Activated CD4-positive, alpha-beta T cell treated with anti-CD3 and anti-CD28 coated beads for 24 hours (primary cell): ENCODE measurements at regions not wholly inside any gene's neighbourhood (a gene's known extent, or its start where the extent isn't known, plus 50 kb on each side); places are given as distances from the start of the nearest gene placed in this dataset.

ENCODE experiments used
- DNase-seq, 2 donors: peaks; one replicate each; pipeline ENCODE4 v3.0.0-alpha.2; 2020; ENCODE audit warnings: low read depth in 2 of 2

DNA sequence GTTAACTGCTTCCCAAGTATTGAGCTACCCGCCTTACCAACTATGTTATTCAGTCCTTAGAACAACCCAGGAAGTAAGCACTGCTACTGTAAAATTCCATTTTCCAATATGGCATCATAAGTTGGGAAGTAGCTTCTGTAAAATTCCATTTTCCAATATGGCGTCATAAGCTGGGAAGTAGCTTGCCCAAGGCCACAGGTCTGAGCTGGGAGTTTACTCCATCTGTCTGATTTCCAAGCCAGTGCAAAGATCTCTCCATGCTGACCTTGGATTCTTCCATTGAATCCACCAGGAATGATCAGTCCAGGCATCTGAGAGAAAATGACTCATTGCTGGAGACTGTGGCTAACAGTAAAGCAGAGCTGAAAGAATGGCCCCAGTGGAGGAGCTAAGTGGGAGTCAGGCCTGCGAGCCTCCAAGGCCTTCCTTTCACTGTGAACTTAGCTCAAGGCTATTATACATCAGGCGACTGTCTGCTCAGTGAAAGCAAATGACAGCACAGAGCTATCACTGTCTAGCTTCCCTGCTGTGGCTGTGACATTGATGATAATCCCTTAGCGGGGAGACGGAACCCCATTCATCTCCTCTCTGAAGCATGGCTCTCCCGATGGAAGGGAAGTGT lies 430.4 kb downstream of the HAPSTR1 start:
- no peak for DNase-seq

DNA sequence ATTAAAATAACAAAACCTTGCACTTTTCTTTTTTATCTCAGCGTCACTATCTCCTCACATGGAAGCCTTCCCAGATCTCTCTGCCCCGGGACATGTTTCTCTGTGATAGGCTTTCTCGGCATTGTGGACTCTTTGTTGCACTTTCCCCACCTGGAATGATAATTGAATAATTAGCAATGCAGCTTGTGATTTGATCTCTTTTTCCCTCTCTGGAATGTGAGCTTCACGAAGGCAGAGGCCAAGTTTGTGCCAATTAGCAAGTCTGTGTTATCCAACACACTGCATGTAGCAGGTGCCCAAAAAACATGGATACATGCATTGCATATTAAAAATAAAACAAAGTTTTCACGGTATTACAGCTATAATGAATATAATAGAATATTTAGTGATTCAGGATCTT lies 431.2 kb downstream of the HAPSTR1 start:
- DNase-seq: no peak

DNA sequence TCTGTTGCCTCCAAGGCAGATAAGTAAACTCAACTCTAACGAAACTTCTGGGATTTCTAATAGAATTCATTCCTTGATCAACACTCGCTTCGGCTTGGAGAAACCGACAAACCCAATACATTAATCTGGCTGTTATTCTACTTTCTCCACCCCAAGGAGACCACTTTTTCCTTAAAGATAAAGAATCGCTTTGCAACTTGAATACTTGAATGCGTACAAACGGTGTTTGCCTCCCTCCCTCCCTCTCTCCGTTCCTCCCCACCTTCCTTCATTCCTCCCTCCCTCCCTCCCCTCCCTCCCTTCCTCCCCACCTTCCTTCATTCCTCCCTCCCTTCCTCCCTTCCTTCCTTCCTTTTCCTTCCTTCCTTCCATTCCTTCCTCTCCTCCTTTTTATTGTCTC lies 432.6 kb downstream of the HAPSTR1 start:
- DNase-seq: no peak

DNA sequence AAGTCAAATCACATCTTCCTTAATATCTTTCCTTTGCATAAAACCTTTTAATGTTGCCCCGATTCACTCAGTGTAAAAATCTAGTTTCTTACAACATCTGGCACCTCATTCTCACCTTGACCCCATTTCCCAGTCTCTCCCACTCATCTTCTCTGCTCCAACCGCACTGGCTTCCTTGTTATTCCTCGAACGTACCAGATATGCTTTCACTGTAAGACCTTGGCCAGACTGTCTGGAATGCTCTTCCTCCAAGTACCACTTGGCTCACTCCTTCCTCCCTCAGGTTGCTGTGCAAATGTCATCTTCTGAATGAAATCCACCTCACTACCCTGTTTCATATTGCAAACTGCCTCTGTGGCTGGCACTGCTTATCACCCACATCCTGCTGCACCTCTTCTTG lies 433.6 kb downstream of the HAPSTR1 start:
- no peak for DNase-seq

DNA sequence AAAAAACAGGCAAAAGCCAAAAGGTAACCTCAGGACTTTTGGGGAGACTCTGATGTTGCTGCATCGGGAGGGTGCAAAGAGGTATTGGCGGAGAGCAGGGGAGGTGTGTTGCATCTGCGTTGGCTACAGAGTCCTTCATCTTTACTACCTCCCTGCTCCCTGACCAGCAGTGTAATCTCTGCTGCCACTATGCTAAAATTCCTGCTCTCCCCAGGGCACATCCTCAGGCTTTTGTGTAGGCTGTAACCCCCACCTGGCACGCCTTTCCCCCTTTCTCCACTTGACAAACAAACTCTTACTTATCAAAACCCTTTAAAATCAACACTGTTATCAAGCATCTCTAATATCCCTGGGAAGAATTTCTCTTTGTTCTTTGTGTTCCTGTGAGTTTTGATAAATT lies 435.3 kb downstream of the HAPSTR1 start:
- DNase-seq: no peak

DNA sequence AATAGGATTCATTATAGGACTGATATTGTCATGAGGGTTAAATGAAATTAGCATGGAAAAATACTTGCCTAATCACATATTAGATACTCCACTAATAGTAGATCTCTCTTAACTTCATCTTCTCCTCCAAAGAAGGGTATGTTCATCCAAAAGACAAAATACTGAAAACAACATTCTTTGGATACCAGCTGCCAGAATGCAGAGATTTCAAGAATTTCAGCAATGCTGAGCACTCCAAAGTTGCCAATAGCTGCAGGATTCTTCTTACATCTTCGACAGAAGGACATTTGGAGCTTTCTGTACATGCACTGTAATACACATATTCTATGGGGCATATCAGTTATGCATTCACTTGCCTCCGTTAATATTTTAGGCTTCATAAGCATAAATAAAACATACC lies 436.5 kb downstream of the HAPSTR1 start:
- no peak for DNase-seq

DNA sequence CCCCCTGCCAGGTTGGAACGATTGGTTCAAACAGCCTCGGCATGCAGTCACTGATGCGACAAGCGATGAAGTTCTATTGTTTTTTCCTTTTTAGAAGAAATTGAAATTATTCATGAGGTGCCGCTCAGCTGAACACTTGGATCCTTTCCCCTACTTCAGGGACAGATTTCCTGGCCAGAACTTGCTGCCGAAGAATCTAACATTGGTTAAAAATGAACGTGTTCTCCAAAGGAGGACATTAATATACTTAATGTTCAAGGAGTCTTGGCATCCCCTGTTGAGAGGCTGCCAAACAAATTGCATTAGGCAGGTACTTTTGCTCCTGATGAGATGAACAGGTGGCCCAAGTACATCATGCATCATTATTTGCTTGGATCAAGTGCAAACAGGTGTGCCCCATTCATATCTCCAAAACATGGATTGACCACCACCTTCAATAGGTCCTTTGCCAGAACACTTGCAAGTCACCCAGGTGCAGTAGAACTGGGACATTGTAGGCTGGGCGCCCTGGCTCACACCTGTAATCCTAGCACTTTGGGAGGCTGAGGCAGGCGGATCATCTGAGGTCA lies 437.2 kb downstream of the HAPSTR1 start:
- no peak for DNase-seq

DNA sequence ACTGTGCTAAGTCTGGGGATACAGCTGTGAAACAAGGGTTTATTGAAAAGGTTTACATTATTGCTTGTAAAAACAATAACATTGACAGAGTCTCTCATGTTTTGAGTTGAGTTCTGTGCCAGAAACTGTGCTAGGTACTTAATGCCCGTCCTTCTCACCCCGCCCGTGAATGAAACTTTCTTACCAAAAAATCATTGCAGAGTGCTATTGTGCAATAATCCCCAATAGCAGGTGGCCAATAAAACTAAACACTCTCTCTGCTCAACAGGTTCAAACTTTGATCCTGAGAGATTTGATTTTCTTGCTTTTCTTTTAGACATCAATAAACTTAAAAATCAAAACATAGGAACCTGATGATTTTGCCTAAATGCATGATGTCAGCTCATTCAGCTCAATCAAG lies 441.6 kb downstream of the HAPSTR1 start:
- no peak for DNase-seq

DNA sequence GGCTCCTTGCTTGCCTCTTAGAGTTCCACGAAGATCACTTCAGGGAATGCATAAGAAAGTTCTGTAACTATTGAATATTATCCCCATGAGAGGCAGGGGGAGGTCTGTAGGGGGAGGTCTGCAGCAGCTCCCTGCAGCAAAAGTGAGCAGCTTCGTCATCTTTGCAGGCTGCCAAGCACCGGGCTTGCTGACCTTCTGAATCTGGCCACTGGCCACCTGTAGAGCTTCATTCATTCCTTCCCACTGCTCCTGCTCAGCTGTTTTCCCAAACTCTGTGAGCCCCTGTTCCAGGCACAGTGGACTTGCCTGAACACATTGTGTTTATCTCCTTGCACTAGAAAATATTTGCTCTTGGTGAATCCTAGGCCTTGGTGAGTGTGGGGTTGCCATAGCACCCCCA lies 443.3 kb downstream of the HAPSTR1 start:
- DNase-seq: no peak

DNA sequence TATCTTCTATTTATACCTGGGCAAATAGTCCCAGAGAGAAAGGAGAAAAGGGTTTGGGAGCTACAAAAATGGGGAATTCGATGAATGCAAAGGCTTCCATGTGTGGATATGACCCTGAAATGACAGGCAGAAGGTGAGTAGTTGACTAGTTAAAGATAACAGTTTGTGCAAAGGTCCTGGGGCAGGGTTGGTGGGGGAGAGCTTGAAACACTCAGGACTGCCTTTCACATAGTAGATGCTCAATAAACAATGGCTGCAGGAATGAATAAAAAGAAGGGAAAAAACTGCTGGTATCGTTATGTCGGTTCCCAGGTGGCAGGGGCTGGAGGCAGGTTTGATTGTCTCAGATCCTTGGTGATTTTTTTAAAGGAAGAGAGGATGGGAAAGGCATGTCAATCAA lies 445.5 kb downstream of the HAPSTR1 start:
- DNase-seq: no peak

DNA sequence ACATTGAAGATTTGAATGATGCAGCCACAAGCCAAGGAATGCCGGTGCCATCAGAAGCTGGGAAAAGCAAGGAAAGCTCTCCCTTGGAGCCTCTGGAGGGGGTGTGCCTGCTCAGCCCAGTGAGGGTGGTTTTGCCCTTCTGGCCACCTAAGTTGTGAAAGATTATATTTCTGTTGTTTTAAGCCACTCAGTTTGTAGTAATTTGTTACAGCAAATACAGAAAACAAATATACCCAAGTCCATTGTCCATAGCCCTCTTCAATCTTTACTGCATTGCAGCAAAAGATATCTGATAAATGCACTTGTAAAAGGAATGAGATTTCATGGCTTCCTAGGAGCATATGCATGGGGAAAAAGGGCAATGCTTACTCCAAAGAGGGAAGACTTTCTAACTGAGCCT lies 447.9 kb downstream of the HAPSTR1 start:
- DNase-seq: no peak

DNA sequence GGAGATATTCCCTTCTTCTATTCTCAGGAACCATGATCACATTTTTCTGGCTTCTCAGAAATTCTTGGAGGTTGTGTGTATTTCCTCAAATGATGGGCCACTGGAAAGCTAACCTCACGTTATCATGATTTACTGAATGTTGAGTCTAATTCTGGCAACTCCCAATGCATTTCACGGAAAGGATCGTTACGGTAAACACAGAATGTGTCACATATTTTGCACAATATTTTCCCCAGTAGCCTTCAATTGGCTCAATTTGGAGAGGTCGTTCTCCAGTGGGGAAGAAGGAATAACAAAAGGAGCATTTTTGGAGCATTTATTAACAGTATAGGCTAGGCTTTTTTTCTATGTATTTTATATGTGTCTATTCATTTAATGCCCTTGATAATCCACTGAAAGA lies 450.3 kb downstream of the HAPSTR1 start:
- no peak for DNase-seq

DNA sequence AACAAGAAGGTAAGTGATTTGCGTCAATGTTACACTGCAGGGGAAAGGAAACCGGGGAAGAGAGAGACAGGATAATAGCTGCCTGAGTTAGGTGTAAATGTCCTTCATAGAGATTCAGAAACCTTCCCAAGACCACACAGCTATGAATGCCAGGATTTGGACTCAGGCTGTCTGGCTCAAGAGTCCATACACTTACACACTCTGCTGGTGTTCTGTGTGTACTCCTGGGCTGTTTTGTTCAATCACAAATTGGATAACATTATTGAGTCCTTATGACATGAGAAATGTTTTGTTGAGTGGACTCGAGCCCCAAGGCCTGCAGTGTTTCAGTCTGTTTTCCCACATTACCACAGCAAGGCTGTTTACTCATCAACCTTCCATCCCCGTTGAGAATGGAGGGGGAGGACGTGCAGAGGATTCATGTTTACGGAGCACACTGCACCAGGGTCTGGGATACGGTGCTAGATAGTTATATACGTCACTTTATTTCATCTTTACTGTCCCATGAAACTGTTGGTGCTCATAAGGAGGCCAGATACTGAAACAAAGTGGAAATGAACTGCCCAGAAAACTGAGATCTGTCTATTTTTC lies 450.8 kb downstream of the HAPSTR1 start:
- DNase-seq: no peak

DNA sequence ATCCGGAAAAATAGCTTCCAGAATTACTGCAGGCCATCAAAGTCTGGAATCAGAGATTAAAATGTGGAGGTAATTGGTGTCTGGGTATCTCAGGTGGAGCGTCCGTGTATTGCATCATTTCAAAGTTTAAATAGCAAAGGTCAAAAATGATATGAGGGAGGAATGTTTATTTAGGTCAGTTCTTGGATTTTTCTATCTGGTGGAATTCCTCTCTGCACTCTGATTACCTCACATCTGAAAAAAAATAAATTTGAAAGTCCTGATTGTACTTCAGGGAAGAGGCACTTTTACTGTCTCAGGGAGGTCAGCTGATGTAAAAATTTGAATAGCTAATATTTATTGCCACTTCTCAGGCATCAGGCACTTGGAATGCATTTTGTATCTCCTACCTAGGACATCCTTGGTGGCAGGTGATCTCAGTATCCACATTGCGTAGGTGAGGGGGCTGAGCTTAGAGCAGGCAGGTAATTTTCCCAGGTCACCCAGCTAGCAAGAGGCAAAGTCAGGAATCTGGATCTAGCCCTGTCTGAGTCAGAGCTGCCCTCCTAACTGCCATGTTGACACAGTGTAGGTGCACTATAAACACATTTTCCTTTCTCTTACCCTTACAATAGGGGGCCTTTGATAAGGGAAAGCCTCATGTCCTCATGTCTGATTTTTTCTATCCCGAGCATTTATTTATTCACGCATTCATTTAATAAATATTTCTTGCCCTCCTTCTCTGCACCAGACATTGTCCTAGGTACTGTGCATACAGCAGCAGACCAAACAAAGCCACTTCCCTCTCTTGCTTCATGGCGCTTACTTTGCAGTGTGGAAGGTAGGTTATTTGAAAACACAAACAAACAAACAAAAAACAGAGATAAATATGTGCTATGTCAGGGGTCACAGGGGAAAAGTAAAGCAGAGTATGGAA lies 454.3 kb downstream of the HAPSTR1 start:
- no peak for DNase-seq

DNA sequence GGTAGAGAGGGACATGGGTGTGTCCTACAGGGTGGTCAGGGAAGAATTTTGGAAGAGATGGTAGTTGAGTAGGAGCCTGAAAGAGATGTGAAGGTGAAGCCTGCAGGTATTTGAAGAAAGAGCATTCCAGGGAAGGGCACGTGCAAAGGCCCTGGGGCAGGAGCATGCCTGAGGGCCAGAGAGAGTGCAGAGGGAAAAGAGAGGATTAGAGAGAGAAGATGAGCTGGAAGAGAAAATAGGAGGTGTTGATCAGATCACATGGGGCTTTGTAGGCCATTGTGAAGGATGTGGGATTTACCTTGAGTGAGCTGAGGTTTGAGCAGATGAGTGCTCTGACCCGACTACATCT lies 455.0 kb downstream of the HAPSTR1 start:
- DNase-seq: no peak

DNA sequence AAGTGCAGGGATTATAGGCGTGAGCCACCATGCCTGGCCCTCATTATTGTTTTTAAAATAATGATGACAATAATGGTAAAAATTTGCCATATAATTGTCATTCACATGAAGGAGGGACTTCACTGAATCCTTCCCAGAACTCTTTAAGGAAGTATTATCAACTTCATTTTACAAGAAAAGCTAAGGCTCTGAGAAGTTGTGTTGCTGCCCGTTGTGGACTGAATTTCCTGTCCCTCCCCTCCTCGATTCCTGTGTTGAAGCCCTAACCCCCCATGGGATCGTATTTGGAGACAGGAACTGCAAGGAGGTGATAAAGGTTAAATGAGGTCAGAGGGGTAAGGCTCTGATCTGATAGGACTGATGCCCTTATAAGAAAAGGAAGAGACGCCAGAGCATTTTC lies 458.0 kb downstream of the HAPSTR1 start:
- DNase-seq: no peak

DNA sequence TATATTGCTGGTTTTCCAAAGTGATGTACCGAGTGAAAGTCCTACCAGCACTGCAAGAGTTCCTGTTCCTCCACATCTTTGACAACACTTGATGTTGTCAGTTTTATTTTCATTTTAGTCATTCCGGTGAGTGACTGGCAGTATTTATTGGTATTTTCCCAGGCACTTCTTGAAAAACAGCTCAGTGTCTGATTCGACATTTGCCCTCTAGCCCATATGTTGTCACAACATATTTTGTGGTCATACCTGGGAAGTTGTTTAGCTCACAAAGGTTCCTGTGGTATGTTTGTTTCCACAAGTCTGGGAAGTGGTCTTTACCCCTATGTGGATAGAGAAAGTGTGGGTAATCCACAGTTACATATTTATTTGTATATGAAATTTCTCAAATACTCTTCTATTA lies 463.6 kb downstream of the HAPSTR1 start:
- DNase-seq: no peak

DNA sequence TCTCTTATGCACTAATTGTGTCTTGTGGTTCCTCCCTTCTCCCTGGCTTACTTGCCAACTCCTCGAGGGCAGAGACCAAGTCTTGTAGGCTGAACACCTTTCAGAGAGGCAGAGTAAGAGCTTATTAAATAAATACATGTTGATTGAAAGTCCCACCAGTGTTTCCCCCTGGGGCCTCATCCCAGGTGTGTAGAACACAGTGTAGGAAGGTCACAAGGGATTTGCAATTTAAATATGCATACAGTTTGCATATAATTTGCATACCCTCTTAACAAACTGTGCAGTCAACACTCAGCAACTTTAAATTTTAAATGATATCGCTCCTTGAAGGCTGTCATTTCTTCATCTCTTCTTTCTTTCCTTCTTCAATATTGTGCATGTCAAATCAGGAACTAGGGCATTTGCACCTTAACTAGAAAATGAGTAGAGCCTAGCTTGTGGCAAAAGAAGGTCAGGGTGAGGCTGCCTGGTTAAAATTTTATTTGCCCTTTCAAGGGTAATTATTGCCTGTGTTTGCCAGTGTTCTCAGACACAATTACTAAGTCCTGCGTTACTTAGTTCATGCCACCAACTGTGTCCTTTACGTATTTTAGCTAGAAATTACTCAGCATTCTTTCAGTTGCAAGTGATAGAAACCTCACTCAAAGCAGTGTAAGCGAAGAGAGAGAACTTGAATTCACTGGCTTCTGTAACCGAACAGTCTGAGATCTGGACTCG lies 465.7 kb downstream of the HAPSTR1 start:
- DNase-seq: no peak

DNA sequence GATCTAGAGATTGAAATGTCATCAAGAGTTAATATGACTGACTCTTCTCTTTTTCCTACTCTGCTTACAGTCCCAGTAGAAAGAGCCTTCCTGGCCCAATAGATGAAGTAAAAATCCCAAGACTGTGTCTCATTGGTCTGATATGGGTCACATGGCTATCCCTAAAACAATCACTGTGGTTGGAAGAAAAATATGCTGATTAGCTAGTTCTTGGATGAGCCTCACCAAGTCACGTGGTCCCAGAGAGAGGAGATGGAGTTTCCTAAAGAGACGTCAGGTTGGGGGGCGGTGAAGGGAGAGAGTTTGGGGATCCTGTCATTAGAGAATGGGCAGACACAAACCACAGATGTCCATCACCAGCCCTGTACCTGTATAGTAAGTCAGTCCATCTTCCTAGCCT lies 466.3 kb downstream of the HAPSTR1 start:
- DNase-seq: no peak

DNA sequence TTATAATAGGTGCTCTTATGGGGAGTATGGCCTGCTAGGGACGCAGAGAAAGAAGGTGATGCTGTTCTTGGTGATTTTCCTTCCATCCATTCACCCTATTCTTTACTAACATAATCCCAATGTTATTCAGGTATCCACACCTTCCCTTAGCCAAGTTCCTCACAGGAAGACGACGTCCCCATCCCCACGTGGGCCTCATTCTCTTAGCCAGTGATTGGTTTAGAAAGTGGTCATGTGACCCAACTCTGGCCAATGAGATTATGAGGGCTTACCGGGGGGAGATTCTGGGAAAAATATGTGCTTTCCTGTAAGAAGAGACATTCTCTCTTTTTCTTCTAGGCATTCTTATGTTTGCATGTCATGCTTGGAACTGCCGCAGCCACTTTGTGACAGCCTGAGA lies 474.7 kb downstream of the HAPSTR1 start:
- DNase-seq: no peak

DNA sequence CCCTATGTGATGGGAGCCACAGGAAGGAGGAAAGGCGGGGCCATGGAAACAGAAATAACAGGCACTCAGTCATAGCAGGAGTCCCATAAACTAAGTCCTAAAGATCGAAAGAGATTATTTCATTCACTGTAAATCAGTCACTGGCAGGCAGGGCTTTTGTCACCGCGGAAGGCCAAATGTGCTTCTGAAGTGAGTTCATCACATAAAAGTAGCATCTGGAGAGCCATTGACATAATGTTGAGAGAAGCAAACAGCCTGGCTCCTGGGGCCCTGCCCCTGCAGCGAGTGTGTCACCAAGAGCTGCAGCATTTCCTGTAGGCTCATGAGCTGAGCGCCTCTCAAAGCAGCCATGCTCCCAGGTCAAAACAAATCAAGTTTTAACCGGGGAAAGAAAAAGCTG lies 476.2 kb downstream of the HAPSTR1 start:
- no peak for DNase-seq

DNA sequence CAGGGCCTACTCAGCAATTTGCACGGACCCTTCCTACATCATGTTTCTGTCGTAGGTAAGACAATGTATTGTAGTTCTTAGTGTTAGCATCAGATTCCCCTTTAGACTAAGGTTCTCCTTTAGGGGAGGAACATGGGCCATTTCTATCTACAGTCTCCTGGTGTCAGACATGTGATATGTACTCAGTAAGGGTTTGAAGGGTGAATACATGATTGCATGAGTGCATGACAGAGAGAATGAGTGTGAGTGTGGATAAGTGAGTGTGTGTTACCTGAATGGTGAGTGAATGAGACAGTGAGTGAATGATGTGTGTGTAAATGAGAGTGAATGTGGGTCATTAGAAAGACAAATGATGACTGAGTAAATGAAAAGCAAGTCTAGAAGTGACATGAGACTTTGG lies 476.8 kb downstream of the HAPSTR1 start:
- no peak for DNase-seq
